ENCODE measurements at regions not wholly inside any gene's neighbourhood (a gene's known extent, or its start where the extent isn't known, plus 50 kb on each side); places are given as distances from the start of the nearest gene placed in this dataset.

GRCh38 chr18:78857314-78858150 lies 122.1 kb upstream of the SALL3 start:
- no peaks in the 10 kb centered on the region for H3K36me3 Mint-ChIP-seq (ENCODE audit: low read depth)
- no peaks in the 10 kb centered on the region for H3K9me3 Mint-ChIP-seq

GRCh38 chr18:78859686-78860085 lies 119.9 kb upstream of the SALL3 start:
- H3K4me1 Mint-ChIP-seq, result peaks cover 14% of the 10 kb centered on the region
- DNase-seq, result no peak
- H3K4me3 Mint-ChIP-seq, result no peak overlapping the region
- TF ChIP-seq CTCF (IDR thresholded peaks at IDR 0.05), result no peak
- H3K27me3 Mint-ChIP-seq (ENCODE audit: low read depth, poor library complexity), result peaks cover 6% of the 10 kb centered on the region
- H3K27ac Mint-ChIP-seq, result no peak overlapping the region
- H3K36me3 Mint-ChIP-seq (ENCODE audit: low read depth), result no peaks in the 10 kb centered on the region
- H3K9me3 Mint-ChIP-seq, result peaks cover 13% of the 10 kb centered on the region

More at GRCh38 chr18:78857314-78858150, 122.1 kb upstream of the SALL3 start:
- TF ChIP-seq CTCF (IDR thresholded peaks at IDR 0.05), result no peak
- peaks cover 9% of the 10 kb centered on the region for H3K27me3 Mint-ChIP-seq (ENCODE audit: low read depth, poor library complexity)
- peak overlapping the region; percentile 25 for H3K27ac Mint-ChIP-seq
- no peak for DNase-seq
- H3K4me3 Mint-ChIP-seq, result no peak overlapping the region
- peaks cover 18% of the 10 kb centered on the region for H3K4me1 Mint-ChIP-seq

- Mint-ChIP-seq H3K4me3 (no peak overlapping the region), H3K27me3 (ENCODE audit: low read depth, poor library complexity) (peaks cover 6% of the 10 kb centered on the region), H3K9me3 (peaks cover 14% of the 10 kb centered on the region), H3K27ac (no peak overlapping the region), H3K36me3 (ENCODE audit: low read depth) (no peaks in the 10 kb centered on the region), H3K4me1 (peaks cover 14% of the 10 kb centered on the region)
- no peak for DNase-seq
- TF ChIP-seq CTCF (IDR thresholded peaks at IDR 0.05), result no peak
Measured at GRCh38 chr18:78860117-78860516, 119.5 kb upstream of the SALL3 start.

- Mint-ChIP-seq H3K9me3 (peaks cover 14% of the 10 kb centered on the region), H3K27me3 (ENCODE audit: low read depth, poor library complexity) (peaks cover 10% of the 10 kb centered on the region), H3K36me3 (ENCODE audit: low read depth) (no peaks in the 10 kb centered on the region), H3K4me1 (peaks cover 14% of the 10 kb centered on the region), H3K4me3 (no peak overlapping the region), H3K27ac (no peak overlapping the region)
- TF ChIP-seq CTCF (IDR thresholded peaks at IDR 0.05), result no peak
- DNase-seq, result no peak
Measured at GRCh38 chr18:78861116-78861515, 118.5 kb upstream of the SALL3 start.

- Mint-ChIP-seq H3K9me3 (peaks cover 14% of the 10 kb centered on the region), H3K27me3 (ENCODE audit: low read depth, poor library complexity) (peaks cover 10% of the 10 kb centered on the region), H3K4me1 (peaks cover 14% of the 10 kb centered on the region), H3K27ac (no peak overlapping the region), H3K36me3 (ENCODE audit: low read depth) (no peaks in the 10 kb centered on the region), H3K4me3 (no peak overlapping the region)
- DNase-seq, result no peak
- TF ChIP-seq CTCF (IDR thresholded peaks at IDR 0.05), result no peak
Measured at GRCh38 chr18:78861706-78862105, 117.9 kb upstream of the SALL3 start.

- DNase-seq, result no peak
- Mint-ChIP-seq H3K27ac (no peak overlapping the region), H3K4me1 (peaks cover 12% of the 10 kb centered on the region), H3K9me3 (peaks cover 14% of the 10 kb centered on the region), H3K27me3 (ENCODE audit: low read depth, poor library complexity) (peaks cover 10% of the 10 kb centered on the region), H3K36me3 (ENCODE audit: low read depth) (no peaks in the 10 kb centered on the region), H3K4me3 (no peak overlapping the region)
- TF ChIP-seq CTCF (IDR thresholded peaks at IDR 0.05), result no peak
Measured at GRCh38 chr18:78862395-78862794, 117.2 kb upstream of the SALL3 start.
